Sigmoid colon (tissue), 3 donors: ENCODE measurements at regions not wholly inside any gene's neighbourhood (a gene's known extent, or its start where the extent isn't known, plus 50 kb on each side); places are given as distances from the start of the nearest gene placed in this dataset.

Experiments used
- CTCF ChIP-seq, 4 experiments: fragments of 450-650 bp in 3 of 4; fragments of 200-600 bp in 1 of 4; IDR thresholded peaks; one replicate each; pipeline ENCODE4 v1.5.1; 2016 to 2019; ENCODE audit warnings: antibody characterized with exemption in 4 of 4, mild to moderate bottlenecking in 3 of 4, moderate library complexity in 2 of 4
- POLR2A ChIP-seq, 2 donors: fragments of 450-650 bp; IDR thresholded peaks; one replicate each; pipeline ENCODE4 v1.6.1; 2016; ENCODE audit warnings: antibody characterized with exemption in 2 of 2, mild to moderate bottlenecking in 2 of 2, moderate library complexity in 2 of 2

- TF ChIP-seq POLR2A (IDR thresholded peaks at IDR 0.05) (no peak), CTCF (IDR thresholded peaks at IDR 0.05) (no peak)
Observed at GRCh38 chr3:117893001-117893400, 1141.6 kb downstream of the IGSF11 start.
